ENCODE measurements at regions not wholly inside any gene's neighbourhood (a gene's known extent, or its start where the extent isn't known, plus 50 kb on each side); places are given as distances from the start of the nearest gene placed in this dataset.

DNA sequence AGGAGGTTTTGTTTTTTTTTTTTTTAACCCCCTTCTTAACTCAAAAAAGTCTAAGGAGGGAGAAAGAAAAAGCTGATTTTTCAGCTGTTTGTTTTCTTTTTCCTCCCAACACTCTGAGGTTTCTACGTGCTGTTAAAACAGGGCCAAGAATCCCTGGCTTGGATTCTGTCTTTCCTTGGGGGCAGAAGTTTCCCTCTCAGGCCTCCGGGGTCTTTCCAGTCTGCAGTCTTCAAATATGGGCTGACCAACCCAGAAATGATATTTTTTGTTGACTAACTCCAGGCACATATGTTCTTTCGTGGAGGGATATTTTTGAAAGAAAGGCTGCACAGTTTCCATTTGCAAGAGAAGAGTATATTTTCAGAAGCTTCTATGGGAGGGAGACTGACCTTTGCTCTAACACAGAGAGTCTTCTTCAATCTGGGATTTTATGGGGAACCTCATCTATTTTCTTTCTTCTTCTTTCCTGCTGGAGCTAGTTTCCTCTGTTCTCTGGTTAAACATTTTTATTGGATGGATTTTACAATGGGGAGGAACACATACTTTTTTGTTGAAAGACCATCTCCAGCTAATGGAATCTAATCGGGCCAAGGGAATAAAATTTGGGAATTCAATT is 93.3 kb upstream of the SPRED2 start:
- TF ChIP-seq, protein P1, sequence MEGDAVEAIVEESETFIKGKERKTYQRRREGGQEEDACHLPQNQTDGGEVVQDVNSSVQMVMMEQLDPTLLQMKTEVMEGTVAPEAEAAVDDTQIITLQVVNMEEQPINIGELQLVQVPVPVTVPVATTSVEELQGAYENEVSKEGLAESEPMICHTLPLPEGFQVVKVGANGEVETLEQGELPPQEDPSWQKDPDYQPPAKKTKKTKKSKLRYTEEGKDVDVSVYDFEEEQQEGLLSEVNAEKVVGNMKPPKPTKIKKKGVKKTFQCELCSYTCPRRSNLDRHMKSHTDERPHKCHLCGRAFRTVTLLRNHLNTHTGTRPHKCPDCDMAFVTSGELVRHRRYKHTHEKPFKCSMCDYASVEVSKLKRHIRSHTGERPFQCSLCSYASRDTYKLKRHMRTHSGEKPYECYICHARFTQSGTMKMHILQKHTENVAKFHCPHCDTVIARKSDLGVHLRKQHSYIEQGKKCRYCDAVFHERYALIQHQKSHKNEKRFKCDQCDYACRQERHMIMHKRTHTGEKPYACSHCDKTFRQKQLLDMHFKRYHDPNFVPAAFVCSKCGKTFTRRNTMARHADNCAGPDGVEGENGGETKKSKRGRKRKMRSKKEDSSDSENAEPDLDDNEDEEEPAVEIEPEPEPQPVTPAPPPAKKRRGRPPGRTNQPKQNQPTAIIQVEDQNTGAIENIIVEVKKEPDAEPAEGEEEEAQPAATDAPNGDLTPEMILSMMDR (IDR thresholded peaks at IDR 0.05), result no peak
- no peak for TF ChIP-seq POLR2A (IDR thresholded peaks at IDR 0.05)
